ENCODE measurements at regions not wholly inside any gene's neighbourhood (a gene's known extent, or its start where the extent isn't known, plus 50 kb on each side); places are given as distances from the start of the nearest gene placed in this dataset.

DNA sequence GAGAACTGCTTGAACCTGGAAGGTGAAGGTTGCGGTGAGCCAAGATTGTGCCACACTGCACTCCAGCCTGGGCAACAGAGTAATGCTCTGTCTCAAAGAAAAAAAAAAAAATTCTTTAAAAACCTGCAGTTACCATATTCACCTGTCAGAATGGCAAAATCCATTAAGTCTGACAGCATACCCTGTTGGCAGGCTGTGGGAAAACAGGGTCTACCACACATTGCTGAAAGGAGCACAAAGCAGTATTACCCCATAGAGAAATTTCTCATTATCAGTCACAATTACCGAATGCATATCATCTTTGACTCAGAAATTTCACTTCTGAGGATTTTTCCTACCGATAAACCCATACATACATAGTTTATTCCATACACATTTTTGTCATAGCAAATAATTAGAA is 264.1 kb upstream of the SLCO3A1 start:
- Histone ChIP-seq H3K9ac (ENCODE audit: low read length) (no peak overlapping the region), H3K79me2 (ENCODE audit: low read length) (no peaks in the 10 kb centered on the region), H4K20me1 (ENCODE audit: insufficient read depth, low read length) (peaks cover 3% of the 10 kb centered on the region; the same call in 1 of the 2 replicates), H3K9me3 (ENCODE audit: insufficient read depth, low read length) (no peaks in the 10 kb centered on the region), H3K4me2 (ENCODE audit: low read length) (no peak overlapping the region), H3K4me3 (ENCODE audit: low read length) (no peak overlapping the region), H3K27me3 (ENCODE audit: low read depth, low read length) (no peaks in the 10 kb centered on the region), H3K36me3 (replicated peaks; ENCODE audit: low read depth, low read length) (no peaks in the 10 kb centered on the region), H2AFZ (ENCODE audit: low read depth, low read length) (no peak overlapping the region), H3K4me1 (ENCODE audit: low read length) (no peaks in the 10 kb centered on the region), H3K27ac (ENCODE audit: low read length) (no peak overlapping the region)
- TF ChIP-seq, protein P1, sequence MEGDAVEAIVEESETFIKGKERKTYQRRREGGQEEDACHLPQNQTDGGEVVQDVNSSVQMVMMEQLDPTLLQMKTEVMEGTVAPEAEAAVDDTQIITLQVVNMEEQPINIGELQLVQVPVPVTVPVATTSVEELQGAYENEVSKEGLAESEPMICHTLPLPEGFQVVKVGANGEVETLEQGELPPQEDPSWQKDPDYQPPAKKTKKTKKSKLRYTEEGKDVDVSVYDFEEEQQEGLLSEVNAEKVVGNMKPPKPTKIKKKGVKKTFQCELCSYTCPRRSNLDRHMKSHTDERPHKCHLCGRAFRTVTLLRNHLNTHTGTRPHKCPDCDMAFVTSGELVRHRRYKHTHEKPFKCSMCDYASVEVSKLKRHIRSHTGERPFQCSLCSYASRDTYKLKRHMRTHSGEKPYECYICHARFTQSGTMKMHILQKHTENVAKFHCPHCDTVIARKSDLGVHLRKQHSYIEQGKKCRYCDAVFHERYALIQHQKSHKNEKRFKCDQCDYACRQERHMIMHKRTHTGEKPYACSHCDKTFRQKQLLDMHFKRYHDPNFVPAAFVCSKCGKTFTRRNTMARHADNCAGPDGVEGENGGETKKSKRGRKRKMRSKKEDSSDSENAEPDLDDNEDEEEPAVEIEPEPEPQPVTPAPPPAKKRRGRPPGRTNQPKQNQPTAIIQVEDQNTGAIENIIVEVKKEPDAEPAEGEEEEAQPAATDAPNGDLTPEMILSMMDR (IDR thresholded peaks at IDR 0.05; ENCODE audit: low read depth, low read length): no peak
- TF ChIP-seq EZH2phosphoT487 (IDR thresholded peaks at IDR 0.05; ENCODE audit: low read depth): no peak

DNA sequence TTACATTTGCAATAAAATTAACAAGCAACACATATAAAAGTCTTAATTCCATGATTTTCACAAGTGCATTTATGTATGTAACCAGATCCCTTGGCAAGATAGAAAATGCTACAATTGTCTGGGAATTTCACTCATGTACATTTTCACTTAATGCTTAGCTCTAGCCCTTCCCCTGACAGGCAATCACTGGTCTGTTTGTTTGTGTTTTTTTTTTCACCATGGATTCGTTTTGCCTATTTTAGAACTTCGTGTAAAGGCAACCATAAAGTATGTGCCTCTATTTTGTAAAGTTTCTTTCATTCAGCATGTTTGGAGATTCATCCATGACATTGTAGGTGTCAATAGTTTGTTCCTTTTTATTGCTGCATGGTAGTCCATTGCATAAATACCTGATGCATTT is 260.9 kb upstream of the SLCO3A1 start:
- Histone ChIP-seq H3K9me3 (ENCODE audit: insufficient read depth, low read length) (no peaks in the 10 kb centered on the region), H3K27me3 (ENCODE audit: low read depth, low read length) (no peaks in the 10 kb centered on the region), H3K79me2 (ENCODE audit: low read length) (no peaks in the 10 kb centered on the region), H3K27ac (ENCODE audit: low read length) (no peak overlapping the region), H3K4me1 (ENCODE audit: low read length) (no peaks in the 10 kb centered on the region), H4K20me1 (ENCODE audit: insufficient read depth, low read length) (no peaks in the 10 kb centered on the region), H3K4me2 (ENCODE audit: low read length) (no peak overlapping the region), H2AFZ (ENCODE audit: low read depth, low read length) (no peak overlapping the region), H3K4me3 (ENCODE audit: low read length) (no peak overlapping the region), H3K36me3 (replicated peaks; ENCODE audit: low read depth, low read length) (no peaks in the 10 kb centered on the region), H3K9ac (ENCODE audit: low read length) (no peak overlapping the region)
- TF ChIP-seq, protein P1 (IDR thresholded peaks at IDR 0.05; ENCODE audit: low read depth, low read length): no peak

DNA sequence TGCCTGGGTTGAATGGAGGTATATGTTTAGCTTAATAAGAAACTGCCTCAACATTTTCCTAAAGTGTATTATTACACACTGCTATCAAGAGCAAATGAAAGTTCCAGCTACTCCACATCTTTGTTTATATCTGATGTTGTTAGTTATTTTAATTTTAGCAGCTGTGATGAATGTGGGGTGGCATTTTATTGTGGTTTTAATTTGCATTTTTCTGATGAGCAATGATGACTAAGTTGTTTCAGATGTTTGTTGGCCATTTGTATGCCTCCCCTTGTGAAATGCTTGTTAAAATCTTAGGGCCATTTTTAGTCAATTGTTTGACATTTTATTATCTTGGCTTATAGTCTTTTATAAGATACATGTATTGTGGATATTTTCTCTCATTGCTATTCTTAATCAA is 260.4 kb upstream of the SLCO3A1 start:
- H3K9me3 ChIP-seq (ENCODE audit: insufficient read depth, low read length): no peaks in the 10 kb centered on the region
- no peak overlapping the region for H3K4me2 ChIP-seq (ENCODE audit: low read length)
- TF ChIP-seq EZH2phosphoT487 (IDR thresholded peaks at IDR 0.05; ENCODE audit: low read depth): no peak
- TF ChIP-seq, protein P1 (IDR thresholded peaks at IDR 0.05; ENCODE audit: low read depth, low read length): no peak
- no peaks in the 10 kb centered on the region for H4K20me1 ChIP-seq (ENCODE audit: insufficient read depth, low read length)
- no peaks in the 10 kb centered on the region for H3K36me3 ChIP-seq (replicated peaks; ENCODE audit: low read depth, low read length)
- no peaks in the 10 kb centered on the region for H3K27me3 ChIP-seq (ENCODE audit: low read depth, low read length)
- no peak overlapping the region for H2AFZ ChIP-seq (ENCODE audit: low read depth, low read length)
- H3K4me1 ChIP-seq (ENCODE audit: low read length): no peaks in the 10 kb centered on the region
- no peak overlapping the region for H3K9ac ChIP-seq (ENCODE audit: low read length)
- no peak overlapping the region for H3K27ac ChIP-seq (ENCODE audit: low read length)
- H3K79me2 ChIP-seq (ENCODE audit: low read length): no peaks in the 10 kb centered on the region
- no peak overlapping the region for H3K4me3 ChIP-seq (ENCODE audit: low read length)

DNA sequence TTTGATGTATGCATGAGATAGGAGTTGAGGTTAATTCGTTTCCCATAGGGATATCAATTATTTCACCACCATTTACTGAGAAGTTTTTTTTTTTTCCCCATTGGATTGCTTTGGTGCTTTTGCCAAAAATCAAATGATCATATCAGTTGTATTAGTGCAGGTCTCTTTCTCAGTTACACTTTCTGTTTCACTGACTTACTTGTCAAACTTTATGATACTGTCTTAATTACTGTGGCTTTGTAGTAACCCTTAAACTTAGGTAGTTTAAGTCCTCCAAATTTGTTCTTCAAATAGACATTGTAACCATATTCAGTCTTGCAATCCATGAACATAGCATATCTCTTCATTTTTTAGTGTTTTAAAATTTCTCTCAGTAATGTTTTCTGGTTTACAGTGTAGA is 259.9 kb upstream of the SLCO3A1 start:
- H3K4me1 ChIP-seq (ENCODE audit: low read length): no peaks in the 10 kb centered on the region
- no peak overlapping the region for H3K27ac ChIP-seq (ENCODE audit: low read length)
- no peak overlapping the region for H3K9ac ChIP-seq (ENCODE audit: low read length)
- no peaks in the 10 kb centered on the region for H3K36me3 ChIP-seq (replicated peaks; ENCODE audit: low read depth, low read length)
- no peaks in the 10 kb centered on the region for H3K79me2 ChIP-seq (ENCODE audit: low read length)
- H3K4me2 ChIP-seq (ENCODE audit: low read length): no peak overlapping the region
- no peaks in the 10 kb centered on the region for H4K20me1 ChIP-seq (ENCODE audit: insufficient read depth, low read length)
- H3K9me3 ChIP-seq (ENCODE audit: insufficient read depth, low read length): no peaks in the 10 kb centered on the region
- no peak overlapping the region for H2AFZ ChIP-seq (ENCODE audit: low read depth, low read length)
- no peak overlapping the region for H3K4me3 ChIP-seq (ENCODE audit: low read length)
- H3K27me3 ChIP-seq (ENCODE audit: low read depth, low read length): 0 out of 2 replicates have a peak, but pooled peaks cover 5% of the 10 kb centered on the region
- TF ChIP-seq EZH2phosphoT487 (IDR thresholded peaks at IDR 0.05; ENCODE audit: low read depth): no peak
- TF ChIP-seq, protein P1 (IDR thresholded peaks at IDR 0.05; ENCODE audit: low read depth, low read length): no peak

All from OCI-LY3 (cell line).